Nephron progenitor cell (in vitro differentiated cells): ENCODE measurements at regions not wholly inside any gene's neighbourhood (a gene's known extent, or its start where the extent isn't known, plus 50 kb on each side); places are given as distances from the start of the nearest gene placed in this dataset.

Experiments
- DNase-seq: peaks from one replicate; pipeline ENCODE4 v3.0.0; 2021
- H3K27ac Mint-ChIP-seq: 2 replicates; pipeline ENCODE4 v1.8.0; 2021; ENCODE audit warnings: mild to moderate bottlenecking, moderate library complexity, mixed read lengths
- H3K27me3 Mint-ChIP-seq: 2 replicates; pipeline ENCODE4 v1.8.0; 2021; ENCODE audit warnings: mild to moderate bottlenecking, low read depth, mixed read lengths; ENCODE audit not compliant: poor library complexity
- H3K36me3 Mint-ChIP-seq: 2 replicates; pipeline ENCODE4 v1.8.0; 2021; ENCODE audit warnings: low read depth, mixed read lengths
- H3K4me1 Mint-ChIP-seq: 2 replicates; pipeline ENCODE4 v1.8.0; 2021; ENCODE audit warnings: mixed read lengths
- H3K4me3 Mint-ChIP-seq: 2 replicates; pipeline ENCODE4 v1.8.0; 2021; ENCODE audit warnings: mild to moderate bottlenecking, moderate library complexity, mixed read lengths
- H3K9me3 Mint-ChIP-seq: 2 replicates; pipeline ENCODE4 v1.8.0; 2021; ENCODE audit warnings: mild to moderate bottlenecking, moderate library complexity, mixed read lengths
- TF ChIP-seq, protein P1 (sequence below): fragments of 200-600 bp; sonication (generic); IDR thresholded peaks from 2 replicates; pipeline ENCODE4 v1.5.0; 2021; ENCODE audit warnings: antibody characterized with exemption

DNA sequence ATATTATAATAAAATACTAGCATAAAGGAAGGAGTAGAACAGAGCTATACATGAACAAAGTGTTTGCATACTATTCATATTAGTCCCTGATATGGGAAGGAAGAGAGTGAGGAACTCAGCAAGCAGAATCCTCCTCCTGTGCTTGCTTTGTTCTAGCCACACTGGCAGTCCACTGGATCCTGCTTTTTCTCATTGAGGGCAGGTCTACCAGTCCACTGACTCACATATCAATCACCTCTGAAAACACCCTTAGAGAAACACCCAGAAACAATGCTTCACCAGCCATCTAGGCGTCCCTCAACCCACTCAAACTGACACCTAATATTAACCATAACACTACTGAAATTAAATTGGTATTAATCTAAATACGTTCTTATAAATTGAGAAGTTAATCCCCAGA lies 1861.7 kb upstream of the SEL1L start:
- H3K27me3 Mint-ChIP-seq: no peaks in the 10 kb centered on the region
- no peak overlapping the region for H3K27ac Mint-ChIP-seq
- no peaks in the 10 kb centered on the region for H3K36me3 Mint-ChIP-seq
- H3K4me1 Mint-ChIP-seq: no peaks in the 10 kb centered on the region
- H3K4me3 Mint-ChIP-seq: no peak overlapping the region
- H3K9me3 Mint-ChIP-seq: no peaks in the 10 kb centered on the region
- TF ChIP-seq, protein P1, sequence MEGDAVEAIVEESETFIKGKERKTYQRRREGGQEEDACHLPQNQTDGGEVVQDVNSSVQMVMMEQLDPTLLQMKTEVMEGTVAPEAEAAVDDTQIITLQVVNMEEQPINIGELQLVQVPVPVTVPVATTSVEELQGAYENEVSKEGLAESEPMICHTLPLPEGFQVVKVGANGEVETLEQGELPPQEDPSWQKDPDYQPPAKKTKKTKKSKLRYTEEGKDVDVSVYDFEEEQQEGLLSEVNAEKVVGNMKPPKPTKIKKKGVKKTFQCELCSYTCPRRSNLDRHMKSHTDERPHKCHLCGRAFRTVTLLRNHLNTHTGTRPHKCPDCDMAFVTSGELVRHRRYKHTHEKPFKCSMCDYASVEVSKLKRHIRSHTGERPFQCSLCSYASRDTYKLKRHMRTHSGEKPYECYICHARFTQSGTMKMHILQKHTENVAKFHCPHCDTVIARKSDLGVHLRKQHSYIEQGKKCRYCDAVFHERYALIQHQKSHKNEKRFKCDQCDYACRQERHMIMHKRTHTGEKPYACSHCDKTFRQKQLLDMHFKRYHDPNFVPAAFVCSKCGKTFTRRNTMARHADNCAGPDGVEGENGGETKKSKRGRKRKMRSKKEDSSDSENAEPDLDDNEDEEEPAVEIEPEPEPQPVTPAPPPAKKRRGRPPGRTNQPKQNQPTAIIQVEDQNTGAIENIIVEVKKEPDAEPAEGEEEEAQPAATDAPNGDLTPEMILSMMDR: no peak
- DNase-seq: no peak

DNA sequence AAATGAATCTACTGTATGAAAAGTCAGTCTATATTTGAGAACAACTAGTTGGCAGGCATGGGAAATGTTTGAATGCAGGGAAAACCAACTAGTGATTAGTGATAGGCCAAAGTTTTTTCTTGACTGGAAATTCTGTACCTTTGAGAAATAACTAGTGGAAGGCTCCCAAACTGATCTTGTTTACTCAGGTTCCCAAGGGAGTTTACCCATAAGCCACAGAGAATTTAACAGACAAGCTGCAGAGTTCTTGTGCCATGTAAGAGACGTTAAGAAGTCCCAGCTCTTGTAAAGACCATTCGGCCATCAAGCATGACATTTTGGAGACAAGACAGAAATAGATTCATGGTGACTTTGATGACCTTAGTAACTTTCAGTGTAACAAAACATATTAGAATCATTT lies 1882.8 kb upstream of the SEL1L start:
- TF ChIP-seq, protein P1: no peak
- Mint-ChIP-seq H3K36me3 (no peaks in the 10 kb centered on the region), H3K4me1 (peaks cover 11% of the 10 kb centered on the region), H3K27ac (no peak overlapping the region), H3K27me3 (peaks cover 3% of the 10 kb centered on the region), H3K4me3 (no peak overlapping the region), H3K9me3 (no peaks in the 10 kb centered on the region)
- no peak for DNase-seq

DNA sequence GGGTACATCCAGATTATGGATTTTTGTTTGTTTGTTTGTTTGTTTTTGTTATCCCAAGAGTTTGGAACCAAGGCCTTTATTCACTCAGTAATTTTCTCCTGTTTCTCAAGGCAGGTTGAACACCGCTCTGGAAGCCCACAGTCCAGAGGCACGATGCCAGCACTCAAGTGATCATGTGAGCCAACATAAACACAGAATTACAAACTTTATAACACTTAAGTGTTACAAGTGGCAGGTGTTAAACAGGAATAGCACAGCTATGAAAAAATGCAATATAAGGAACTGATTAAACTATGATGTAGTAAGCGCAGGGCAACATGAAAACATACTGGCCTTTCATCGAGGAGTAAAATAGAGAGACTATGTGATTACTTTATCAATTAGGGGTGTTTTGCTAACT lies 1885.8 kb upstream of the SEL1L start:
- no peak overlapping the region for H3K27ac Mint-ChIP-seq
- no peak overlapping the region for H3K4me3 Mint-ChIP-seq
- no peaks in the 10 kb centered on the region for H3K36me3 Mint-ChIP-seq
- DNase-seq: no peak
- TF ChIP-seq, protein P1: no peak
- peaks cover 25% of the 10 kb centered on the region for H3K4me1 Mint-ChIP-seq
- H3K9me3 Mint-ChIP-seq: no peaks in the 10 kb centered on the region
- H3K27me3 Mint-ChIP-seq: peaks cover 6% of the 10 kb centered on the region

DNA sequence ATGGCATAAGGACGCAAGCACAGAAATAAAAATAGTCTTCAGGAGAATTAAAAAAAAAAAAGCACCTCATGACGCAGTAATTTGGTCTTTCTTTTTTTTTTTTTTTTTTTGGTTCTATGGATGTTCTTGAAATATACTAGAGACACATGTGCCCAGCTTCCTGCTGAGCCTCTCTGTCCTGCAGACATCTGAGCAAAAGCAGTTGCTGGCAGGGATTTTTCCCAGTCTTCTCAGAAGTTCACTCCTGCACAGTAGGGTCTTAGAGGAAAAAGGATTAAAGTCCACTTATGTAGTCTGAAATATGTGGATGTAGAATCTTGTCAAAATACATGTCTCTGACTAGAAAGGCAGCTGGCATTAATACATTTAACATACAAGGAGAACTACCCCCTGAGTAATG lies 1888.1 kb upstream of the SEL1L start:
- TF ChIP-seq, protein P1: no peak
- Mint-ChIP-seq H3K9me3 (no peaks in the 10 kb centered on the region), H3K27ac (no peak overlapping the region), H3K4me3 (no peak overlapping the region), H3K36me3 (no peaks in the 10 kb centered on the region), H3K27me3 (peaks cover 6% of the 10 kb centered on the region), H3K4me1 (peaks cover 20% of the 10 kb centered on the region)
- no peak for DNase-seq

DNA sequence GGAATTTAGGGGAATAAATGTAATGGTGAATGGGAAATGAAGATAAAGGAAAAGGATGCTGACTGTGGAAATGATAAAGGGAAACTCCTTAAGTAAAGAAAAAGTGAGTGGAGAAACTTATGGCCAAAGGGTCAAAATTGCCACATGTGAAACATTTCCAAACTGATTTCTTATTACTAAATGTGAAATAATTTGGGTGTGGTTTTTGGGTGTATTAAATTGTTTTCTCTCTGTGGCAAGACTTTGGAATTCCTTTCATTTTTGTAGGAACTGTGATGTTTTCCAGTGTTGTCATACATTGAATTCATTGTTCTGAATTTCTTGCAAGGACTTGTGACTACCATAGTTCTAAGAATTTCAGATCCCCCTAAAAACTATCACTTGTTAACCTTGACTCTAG lies 1891.5 kb upstream of the SEL1L start:
- TF ChIP-seq, protein P1: no peak
- Mint-ChIP-seq H3K27me3 (peaks cover 3% of the 10 kb centered on the region), H3K4me3 (no peak overlapping the region), H3K9me3 (no peaks in the 10 kb centered on the region), H3K36me3 (no peaks in the 10 kb centered on the region), H3K27ac (no peak overlapping the region), H3K4me1 (peaks cover 19% of the 10 kb centered on the region)
- DNase-seq: no peak

DNA sequence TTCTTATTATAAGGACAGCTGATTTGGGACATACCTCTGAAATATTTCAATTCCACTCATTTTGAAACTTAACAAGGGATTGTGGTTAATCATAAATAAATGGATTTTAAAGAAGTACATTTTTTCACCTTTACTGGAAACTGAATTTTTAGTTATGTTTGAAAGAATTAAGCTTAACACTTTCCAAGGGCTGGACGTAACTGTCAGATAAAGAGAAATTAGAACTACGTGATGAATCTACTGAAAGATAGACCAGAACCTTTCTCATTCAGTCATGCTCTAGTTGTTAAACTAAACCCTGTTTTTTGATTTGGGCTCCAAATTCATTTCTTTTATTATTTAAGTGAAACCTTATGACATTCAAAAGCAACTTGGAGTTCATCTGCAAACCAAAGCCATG lies 1892.1 kb upstream of the SEL1L start:
- Mint-ChIP-seq H3K4me1 (peaks cover 19% of the 10 kb centered on the region), H3K9me3 (no peaks in the 10 kb centered on the region), H3K4me3 (no peak overlapping the region), H3K36me3 (no peaks in the 10 kb centered on the region), H3K27ac (no peak overlapping the region), H3K27me3 (peaks cover 3% of the 10 kb centered on the region)
- TF ChIP-seq, protein P1: no peak
- no peak for DNase-seq
